ENCODE measurements at regions not wholly inside any gene's neighbourhood (a gene's known extent, or its start where the extent isn't known, plus 50 kb on each side); places are given as distances from the start of the nearest gene placed in this dataset.

- intact Hi-C loops (cut with DNase I; ENCODE audit: low total_unique reads): no loop called here
- Histone ChIP-seq H3K4me3 (no peak overlapping the region), H3K9me3 (no peaks in the 10 kb centered on the region), H3K4me1 (no peaks in the 10 kb centered on the region), H3K27me3 (no peaks in the 10 kb centered on the region), H3K36me3 (no peaks in the 10 kb centered on the region), H3K27ac (no peak overlapping the region)
- in situ Hi-C loops (cut with MboI; ENCODE audit: low pct_ligation_motif_present in 1 of 4, low pct_unique_long_range_greater_than_20kb in 1 of 4, low sequenced_read_pairs in 3 of 4): no loop called here
- WGBS, 2 donors (ENCODE audit: low coverage in 1 of 2): 67 to 68% methylated on average over 5 of the region's 5 CpGs
- TF ChIP-seq POLR2A (IDR thresholded peaks at IDR 0.05) (no peak), POLR2AphosphoS5 (IDR thresholded peaks at IDR 0.05) (no peak), EP300 (IDR thresholded peaks at IDR 0.05; ENCODE audit: low read depth) (no peak)
- TF ChIP-seq, protein P1, sequence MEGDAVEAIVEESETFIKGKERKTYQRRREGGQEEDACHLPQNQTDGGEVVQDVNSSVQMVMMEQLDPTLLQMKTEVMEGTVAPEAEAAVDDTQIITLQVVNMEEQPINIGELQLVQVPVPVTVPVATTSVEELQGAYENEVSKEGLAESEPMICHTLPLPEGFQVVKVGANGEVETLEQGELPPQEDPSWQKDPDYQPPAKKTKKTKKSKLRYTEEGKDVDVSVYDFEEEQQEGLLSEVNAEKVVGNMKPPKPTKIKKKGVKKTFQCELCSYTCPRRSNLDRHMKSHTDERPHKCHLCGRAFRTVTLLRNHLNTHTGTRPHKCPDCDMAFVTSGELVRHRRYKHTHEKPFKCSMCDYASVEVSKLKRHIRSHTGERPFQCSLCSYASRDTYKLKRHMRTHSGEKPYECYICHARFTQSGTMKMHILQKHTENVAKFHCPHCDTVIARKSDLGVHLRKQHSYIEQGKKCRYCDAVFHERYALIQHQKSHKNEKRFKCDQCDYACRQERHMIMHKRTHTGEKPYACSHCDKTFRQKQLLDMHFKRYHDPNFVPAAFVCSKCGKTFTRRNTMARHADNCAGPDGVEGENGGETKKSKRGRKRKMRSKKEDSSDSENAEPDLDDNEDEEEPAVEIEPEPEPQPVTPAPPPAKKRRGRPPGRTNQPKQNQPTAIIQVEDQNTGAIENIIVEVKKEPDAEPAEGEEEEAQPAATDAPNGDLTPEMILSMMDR (IDR thresholded peaks at IDR 0.05): no peak
- no peak for DNase-seq
Observed at GRCh38 chr6:128827675-128828464, 55.1 kb upstream of the LAMA2 start.

- in situ Hi-C loops (cut with MboI; ENCODE audit: low pct_ligation_motif_present in 1 of 4, low pct_unique_long_range_greater_than_20kb in 1 of 4, low sequenced_read_pairs in 3 of 4) (no loop called here), intact Hi-C loops (cut with DNase I; ENCODE audit: low total_unique reads) (no loop called here)
- Histone ChIP-seq H3K27ac (no peak overlapping the region), H3K9me3 (no peaks in the 10 kb centered on the region), H3K36me3 (no peaks in the 10 kb centered on the region), H3K27me3 (no peaks in the 10 kb centered on the region), H3K4me3 (no peak overlapping the region), H3K4me1 (no peaks in the 10 kb centered on the region)
- 73 to 88% methylated on average over 2 to 3 of the region's 3 CpGs for WGBS, 2 donors (ENCODE audit: low coverage in 1 of 2)
- TF ChIP-seq, protein P1 (IDR thresholded peaks at IDR 0.05): no peak
- TF ChIP-seq POLR2AphosphoS5 (IDR thresholded peaks at IDR 0.05) (no peak), EP300 (IDR thresholded peaks at IDR 0.05; ENCODE audit: low read depth) (no peak), POLR2A (IDR thresholded peaks at IDR 0.05) (no peak)
- no peak for DNase-seq
Observed at GRCh38 chr6:128826606-128827005, 56.3 kb upstream of the LAMA2 start.

DNA sequence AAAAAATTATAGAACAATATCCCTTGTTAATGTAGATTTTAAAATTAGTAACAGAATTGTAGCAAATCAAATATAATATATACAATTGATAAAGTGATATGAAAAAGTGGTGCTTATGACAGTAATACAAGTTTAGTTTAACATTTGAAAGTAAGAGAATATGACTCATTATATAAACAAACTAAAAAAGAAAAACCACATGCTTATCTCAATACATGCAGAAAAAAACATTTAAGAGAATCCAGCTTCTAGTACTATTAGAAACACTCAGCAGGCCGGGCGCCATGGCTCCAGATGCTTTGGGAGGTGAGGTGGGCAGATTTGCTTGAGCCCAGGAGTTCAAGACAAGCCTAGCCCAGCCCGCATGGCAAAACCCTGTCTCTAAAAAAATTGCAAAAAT, 60.7 kb upstream of the LAMA2 start:
- intact Hi-C loops (cut with DNase I; ENCODE audit: low total_unique reads): no loop called here
- TF ChIP-seq, protein P1 (IDR thresholded peaks at IDR 0.05): no peak
- TF ChIP-seq EP300 (IDR thresholded peaks at IDR 0.05; ENCODE audit: low read depth) (no peak), POLR2AphosphoS5 (IDR thresholded peaks at IDR 0.05) (no peak), POLR2A (IDR thresholded peaks at IDR 0.05) (no peak)
- no peak overlapping the region for H3K4me3 ChIP-seq
- H3K4me1 ChIP-seq: no peaks in the 10 kb centered on the region
- no peaks in the 10 kb centered on the region for H3K27me3 ChIP-seq
- no peaks in the 10 kb centered on the region for H3K36me3 ChIP-seq
- in situ Hi-C loops (cut with MboI; ENCODE audit: low pct_ligation_motif_present in 1 of 4, low pct_unique_long_range_greater_than_20kb in 1 of 4, low sequenced_read_pairs in 3 of 4): no loop called here
- 72% methylated on average over 3 of the region's 3 CpGs for WGBS, 2 donors (ENCODE audit: low coverage in 1 of 2)
- DNase-seq: no peak
- H3K27ac ChIP-seq: no peak overlapping the region
- H3K9me3 ChIP-seq: no peaks in the 10 kb centered on the region

GRCh38 chr6:128821116-128821515, 61.8 kb upstream of the LAMA2 start:
- in situ Hi-C loops (cut with MboI; ENCODE audit: low pct_ligation_motif_present in 1 of 4, low pct_unique_long_range_greater_than_20kb in 1 of 4, low sequenced_read_pairs in 3 of 4): no loop called here
- TF ChIP-seq EP300 (IDR thresholded peaks at IDR 0.05; ENCODE audit: low read depth) (no peak), POLR2A (IDR thresholded peaks at IDR 0.05) (no peak), POLR2AphosphoS5 (IDR thresholded peaks at IDR 0.05) (no peak)
- TF ChIP-seq, protein P1 (IDR thresholded peaks at IDR 0.05): no peak
- intact Hi-C loops (cut with DNase I; ENCODE audit: low total_unique reads): no loop called here
- no peak overlapping the region for H3K4me3 ChIP-seq
- H3K27me3 ChIP-seq: no peaks in the 10 kb centered on the region
- WGBS, 2 donors (ENCODE audit: low coverage in 1 of 2): 67 to 88% methylated on average over 2 of the region's 2 CpGs
- no peak for DNase-seq
- H3K4me1 ChIP-seq: no peaks in the 10 kb centered on the region
- H3K27ac ChIP-seq: no peak overlapping the region
- H3K36me3 ChIP-seq: no peaks in the 10 kb centered on the region
- no peaks in the 10 kb centered on the region for H3K9me3 ChIP-seq

All from transverse colon (tissue), 4 donors.